Islet of Langerhans (tissue), 1 donor: ENCODE measurements at regions not wholly inside any gene's neighbourhood (a gene's known extent, or its start where the extent isn't known, plus 50 kb on each side); places are given as distances from the start of the nearest gene placed in this dataset.
"Not testable (repeated sequence)": the region's sequence is repeated elsewhere in the genome, so short reads cannot be mapped to it uniquely, and the experiment has no call there.

Experiments used
- FAIRE-seq: peaks from one replicate; lab custom pipeline; 2011; peaks lifted over from hg19 to GRCh38; lab: Jason Lieb, UNC

DNA sequence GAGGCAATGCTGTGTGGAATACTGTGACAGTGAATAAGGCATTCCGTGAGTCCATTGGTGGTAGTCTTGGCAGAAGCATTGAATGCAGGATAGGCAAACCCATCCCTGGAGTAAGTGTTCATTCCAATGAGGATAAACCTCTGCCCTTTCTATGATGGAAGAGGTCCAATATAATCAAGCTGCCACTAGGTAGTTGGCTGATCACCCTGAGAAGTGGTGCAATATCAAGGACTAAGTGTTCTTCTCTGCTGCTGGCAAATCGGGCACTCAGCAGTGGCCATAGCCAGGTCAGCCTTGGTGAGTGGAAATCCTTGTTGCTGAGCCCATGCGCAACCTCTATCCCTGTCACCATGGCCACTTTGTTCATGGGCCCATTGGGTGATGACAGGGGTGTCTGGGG lies 70.1 kb downstream of the FBXO4 start:
- FAIRE-seq: no peak

DNA sequence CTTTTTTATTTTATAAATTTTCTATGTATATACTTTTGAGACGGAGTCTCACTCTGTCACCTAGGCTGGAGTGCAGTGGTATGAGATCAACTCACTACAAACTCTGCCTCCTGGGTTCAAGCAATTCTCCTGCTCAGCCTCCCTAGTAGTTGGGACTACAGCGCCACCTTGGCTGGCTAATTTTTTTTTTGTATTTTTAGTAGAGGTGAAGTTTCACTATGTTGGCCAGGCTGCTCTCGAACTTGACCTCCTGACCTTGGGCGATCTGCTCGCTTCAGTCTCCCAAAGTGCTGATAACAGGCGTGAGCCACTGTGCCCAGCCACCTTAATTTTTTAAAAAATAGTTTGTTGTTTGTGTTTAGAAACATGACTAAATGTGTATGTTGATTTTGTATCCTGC lies 76.6 kb downstream of the FBXO4 start:
- FAIRE-seq: no peak

DNA sequence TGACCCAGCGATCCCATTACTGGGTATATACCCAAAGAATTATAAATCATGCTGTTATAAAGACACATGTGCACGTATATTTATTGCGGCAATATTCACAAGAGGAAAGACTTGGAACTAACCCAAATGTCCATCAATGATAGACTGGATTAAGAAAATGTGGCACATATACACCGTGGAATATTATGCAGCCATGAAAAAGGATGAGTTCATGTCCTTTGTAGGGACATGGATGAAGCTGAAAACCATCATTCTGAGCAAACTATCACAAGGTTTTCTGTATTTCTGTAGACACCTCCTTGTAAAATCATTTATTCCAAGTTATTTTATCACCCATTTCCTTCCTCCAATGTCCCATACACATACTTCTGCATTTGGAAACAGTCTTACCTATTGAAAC lies 78.8 kb downstream of the FBXO4 start:
- FAIRE-seq: not testable (repeated sequence)

DNA sequence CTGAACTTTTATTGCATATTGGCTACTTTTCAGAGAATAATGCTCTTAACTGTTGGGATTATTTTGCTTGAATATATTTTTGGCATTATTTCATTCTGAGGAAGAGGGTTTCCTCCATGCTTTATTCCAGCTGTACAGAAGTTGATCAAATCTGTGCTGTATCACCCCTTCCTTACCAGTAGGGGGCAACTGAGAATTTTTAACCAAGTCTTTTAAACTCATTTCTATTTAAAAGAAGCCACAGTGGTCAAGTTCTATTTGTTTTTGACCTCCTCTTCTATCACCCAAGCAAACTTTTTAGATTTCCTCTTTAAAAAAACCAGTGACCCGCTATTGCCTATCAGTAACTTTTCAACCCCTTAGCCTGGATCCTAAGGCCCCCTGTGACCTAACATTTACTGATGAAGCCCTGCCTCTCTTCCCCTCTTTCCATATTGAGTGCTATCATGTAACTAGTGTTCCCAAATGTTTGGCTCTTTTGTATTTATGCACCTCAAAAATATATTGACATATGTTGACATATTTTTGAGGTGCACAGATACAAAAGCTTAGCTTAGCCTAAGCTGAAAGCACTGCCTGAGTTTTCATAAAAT lies 80.6 kb downstream of the FBXO4 start:
- FAIRE-seq: peak; percentile 49

DNA sequence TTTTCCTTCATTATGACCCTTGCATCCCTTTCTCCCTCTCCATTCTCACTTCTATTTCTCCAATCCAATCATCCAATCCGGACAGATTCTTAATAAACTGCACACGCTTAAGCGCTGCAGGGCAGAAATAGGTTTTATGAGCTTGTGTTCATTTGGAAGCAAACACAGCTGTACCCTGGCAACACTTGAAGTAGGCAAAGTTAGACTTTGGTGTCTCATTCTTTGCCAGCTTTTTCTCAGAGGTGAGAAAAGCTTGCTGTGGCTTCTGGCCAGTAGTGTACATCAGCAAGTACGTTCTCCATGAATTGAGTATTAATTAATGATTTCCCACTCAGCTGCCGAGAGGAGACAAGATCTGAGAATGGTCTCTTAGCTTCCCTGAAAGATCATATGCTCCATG lies 88.5 kb downstream of the FBXO4 start:
- FAIRE-seq: no peak

DNA sequence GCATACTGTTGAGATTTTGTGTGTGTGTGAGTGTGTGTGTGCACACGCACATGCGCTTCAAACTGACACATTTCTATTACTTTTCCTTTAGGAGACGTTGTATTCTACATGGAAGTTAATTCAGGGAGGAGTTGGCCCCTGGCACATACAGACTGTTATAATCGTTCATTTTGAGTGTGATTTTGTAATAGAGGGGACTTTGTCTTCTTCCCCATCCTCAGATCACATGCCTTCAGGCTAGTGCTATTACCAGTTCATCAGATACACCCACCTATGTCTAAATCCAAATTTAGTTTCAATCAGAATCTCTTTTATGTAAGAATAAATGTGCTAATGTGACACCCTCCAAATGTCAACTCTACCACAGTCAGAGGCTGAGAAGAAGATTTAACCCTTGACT lies 90.2 kb downstream of the FBXO4 start:
- no peak for FAIRE-seq

DNA sequence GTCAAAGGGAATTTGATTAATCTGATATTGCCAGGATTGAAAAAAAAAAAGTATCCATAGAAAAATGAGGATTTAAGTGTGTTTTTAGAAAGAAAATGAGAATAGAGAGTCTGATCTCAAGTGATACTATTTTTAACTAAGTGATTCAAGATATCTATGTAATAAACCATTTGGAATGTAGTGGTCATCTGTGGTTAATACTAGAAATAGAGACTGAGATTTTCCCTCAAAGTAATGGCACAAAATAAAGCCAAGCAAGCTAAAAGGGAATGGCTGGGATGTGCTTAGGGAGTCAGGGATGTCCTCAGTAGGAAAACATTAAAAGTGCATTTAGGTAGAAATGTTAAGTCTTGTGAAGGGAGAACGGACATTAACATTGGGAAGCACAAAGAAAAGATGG lies 90.6 kb downstream of the FBXO4 start:
- FAIRE-seq: no peak

DNA sequence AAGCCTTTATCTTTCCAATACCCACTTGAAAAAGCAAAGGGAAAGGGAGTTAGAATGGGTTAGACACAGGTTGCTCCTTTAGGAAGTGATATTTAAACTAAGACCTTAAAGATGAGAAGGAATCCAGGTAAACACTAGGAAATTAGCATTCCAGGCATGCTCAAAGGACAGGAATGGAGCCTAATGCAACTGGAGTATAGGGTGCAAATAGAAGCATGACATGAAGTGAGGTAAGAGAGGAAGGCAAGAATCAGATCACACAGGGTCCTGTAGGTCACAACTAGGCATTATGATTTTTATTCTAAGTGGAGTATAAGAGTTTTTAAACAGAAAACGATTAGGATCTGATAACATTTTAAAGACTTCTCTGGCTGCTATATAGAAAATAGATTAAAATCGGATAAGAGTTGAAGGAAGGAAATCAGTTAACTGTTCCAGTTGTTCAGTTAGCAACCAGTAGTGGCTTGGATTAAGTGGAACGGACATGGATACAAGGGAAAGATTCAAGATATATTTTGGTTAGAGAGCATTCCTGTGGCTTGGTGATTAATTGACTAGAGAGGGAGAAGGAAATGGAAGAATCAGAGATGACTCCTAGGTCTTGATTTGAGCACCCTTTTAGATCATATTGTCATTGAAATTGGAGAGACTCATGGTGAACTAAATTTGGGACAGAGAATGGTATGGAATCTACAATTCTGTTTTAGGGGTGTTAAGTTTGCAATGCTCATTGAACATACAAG lies 95.9 kb downstream of the FBXO4 start:
- FAIRE-seq: no peak

DNA sequence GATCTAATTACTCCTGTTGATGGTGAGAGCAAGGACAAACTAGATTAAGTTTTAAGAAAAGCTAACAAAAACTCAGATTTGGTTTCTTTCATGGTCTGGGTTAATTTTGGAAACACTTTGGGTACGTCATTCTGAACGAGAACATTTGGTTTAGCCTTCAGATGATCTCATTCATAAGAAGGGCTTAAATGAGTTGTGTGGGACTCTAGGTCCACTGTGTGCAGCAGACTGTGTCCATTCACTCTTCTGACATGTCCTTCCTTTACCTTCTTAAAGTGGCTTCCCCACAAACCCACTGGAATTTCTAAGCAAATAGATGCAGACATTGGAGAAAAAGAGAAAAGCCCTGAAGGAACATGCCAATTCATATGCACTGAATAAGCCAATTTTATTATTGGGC lies 96.8 kb downstream of the FBXO4 start:
- FAIRE-seq: no peak

DNA sequence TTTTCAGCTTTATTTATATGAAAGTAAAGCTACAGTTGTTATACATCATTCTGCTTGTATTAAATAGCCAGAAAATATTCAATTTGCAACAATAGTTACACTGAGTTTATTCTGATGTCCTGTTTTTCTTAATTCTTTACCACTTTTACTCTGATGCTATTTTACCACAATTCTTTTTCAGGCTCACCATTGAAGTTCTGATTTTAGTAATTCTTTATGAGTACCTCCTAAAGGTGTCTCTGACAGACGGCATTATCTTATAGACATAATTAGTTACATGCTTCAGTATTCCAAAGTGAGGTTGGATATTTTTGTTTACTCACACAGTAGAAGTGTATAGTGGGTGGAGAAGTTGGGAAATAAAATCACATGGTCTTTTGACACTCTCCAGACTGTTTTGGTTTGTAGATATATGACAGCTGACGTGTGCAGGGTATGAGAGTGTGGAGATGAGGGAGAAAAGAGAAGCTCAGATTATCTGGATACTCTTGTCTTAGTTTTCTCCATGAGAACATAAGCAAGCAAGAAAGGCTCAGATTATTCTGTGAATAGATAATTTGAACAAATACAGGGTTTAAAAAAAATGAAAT lies 97.4 kb downstream of the FBXO4 start:
- FAIRE-seq: no peak

DNA sequence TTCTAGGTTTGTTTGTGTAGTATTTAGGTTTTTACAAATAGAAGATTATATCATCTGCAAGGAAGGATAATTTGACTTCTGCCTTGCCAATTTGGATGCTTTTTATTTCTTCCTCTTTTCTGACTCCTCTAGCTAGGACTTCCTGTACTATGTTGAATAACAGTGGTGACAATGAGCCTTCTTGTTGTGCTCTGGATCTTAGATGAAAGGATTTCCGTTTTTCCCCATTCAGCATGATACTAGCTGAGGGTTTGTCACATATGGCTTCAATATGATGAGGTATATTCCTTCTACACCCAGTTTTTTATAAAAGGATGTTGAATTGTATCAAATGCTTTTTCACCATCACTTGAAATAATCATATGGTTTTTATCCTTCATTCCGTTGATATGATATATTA lies 101.4 kb downstream of the FBXO4 start:
- FAIRE-seq: no peak

DNA sequence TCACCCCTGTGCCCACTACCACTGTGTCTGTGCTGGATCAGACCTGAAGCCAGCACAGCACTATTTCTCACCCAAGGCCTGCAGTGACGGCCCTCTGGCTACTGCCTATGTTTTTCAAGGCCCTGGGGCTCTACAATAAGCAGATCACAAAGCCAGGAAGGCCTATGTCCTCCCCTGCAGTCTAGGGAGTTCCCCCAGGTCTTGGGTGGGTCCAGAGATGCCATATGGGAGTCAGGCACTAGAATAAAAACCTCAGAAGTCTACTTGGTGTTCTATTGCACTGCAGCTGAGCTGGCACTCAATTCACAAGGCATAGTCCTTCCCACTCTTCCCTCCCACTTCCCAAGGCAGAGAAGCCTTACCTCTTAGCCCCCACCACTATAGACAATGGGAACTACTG lies 107.1 kb downstream of the FBXO4 start:
- FAIRE-seq: no peak

DNA sequence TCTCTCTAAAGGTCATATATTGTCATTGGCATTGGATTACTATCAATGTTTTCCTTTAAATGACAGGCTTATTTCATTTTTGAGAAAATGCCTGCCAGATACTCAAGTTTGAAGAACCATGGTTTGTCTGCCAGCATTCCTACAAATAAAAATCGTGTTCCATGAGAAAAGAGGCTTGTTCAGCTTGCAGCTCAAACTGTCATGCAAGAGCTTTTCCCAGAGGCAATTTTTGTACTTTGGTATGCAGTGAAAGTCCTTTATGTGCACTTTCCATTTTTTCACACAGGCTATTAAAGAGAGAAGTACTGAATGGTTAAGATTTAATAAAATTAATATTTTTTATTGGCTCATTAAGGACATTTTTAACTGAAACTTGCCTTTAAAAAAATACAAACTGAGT lies 110.4 kb downstream of the FBXO4 start:
- no peak for FAIRE-seq

DNA sequence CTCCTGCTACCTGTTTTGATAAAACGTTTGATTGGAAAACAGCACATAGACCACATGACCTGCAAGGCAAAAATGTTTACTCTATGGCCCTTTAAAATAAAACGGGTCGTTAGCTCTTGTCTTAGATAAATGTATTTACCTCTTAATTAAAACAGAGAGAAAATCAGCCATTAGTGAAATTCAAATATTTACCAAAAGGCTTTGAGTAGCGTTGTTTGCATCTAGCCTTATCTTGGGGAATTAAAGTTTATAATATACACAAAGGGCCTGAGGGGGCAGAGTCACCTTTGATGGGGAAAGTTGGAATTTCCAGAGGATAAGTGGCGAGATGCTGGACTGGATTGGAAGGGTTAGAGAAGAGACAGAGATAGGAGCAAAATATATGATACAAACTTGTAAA lies 111.3 kb downstream of the FBXO4 start:
- no peak for FAIRE-seq

DNA sequence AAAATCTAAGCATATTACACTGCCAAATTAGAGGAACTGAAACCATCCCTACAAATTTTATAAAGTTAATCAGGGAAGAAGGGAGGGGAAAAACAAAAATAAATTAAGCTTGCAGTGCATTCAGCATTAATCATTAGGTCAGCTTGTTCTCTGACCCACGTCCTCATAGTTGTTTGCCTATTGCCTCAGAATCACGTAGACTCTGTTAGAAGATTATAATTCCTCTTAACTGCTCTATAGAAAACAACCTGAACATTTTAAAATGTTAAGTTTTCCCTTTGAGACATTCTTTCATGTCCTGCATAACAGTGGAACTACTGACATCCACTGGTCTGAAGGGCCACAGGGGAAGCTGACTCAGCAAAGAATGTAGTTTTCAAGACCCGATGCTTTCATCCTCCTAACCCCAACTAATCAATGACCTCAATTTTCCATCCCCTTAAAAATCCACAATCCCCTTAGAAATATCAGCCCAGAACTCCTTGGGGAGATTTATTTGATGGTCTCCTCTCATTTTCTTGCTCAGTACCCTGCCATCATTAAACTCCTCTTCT lies 112.4 kb downstream of the FBXO4 start:
- no peak for FAIRE-seq

DNA sequence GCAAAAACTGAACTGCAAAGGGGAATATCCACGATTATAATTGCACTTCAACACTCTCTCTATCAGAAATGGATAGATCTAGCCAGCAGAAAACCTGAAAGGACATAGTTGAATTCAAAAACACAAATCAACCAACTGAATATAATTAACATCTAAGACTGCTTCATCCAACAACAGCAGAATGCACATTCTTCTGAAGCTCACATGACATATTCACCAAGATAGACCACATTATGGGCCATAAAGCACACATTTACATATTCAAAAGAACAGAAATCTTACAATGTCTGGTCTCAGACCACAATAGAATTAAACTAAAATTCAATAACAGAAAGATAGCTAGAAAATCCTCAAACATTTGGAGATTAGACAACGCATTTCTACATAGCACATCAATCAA lies 118.3 kb downstream of the FBXO4 start:
- no peak for FAIRE-seq

DNA sequence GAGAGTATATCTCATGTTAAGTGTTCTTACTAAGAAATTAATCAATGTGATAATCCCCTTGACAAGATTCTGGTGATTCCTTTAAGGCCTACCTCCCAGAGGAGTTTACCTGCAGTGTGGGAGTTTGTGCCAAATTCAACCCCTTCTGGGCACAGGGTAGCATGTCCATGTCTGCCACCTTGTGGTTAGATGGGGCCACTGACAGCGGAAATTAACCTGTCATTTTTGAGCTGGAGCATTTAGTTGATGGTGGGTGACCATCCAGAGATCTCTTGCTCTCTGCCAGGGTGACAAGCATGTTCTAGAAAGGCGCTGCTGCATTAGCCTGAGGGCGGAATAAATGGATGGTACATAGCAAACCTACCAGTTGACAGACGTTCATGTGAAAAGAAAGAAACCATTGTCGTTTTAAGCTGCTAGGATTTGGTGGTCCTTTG lies 132.2 kb downstream of the FBXO4 start:
- FAIRE-seq: no peak

DNA sequence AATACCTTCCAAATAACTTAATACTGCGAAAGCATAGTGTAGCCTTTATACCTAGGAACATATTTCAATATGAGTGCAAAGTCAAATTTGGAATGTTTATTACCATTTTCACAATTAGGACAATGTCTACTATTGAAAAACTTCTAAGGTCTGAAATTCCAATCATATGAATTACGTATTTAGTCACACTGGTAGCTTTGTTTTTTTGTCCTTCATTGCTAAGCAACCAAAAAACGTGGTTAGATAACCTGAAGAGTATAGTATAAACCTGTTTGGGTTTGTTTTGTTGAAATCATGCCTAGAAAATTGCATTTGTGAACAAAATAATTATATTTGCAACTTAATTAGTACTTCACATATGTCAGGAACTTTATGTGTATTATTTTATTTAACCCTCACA lies 134.2 kb downstream of the FBXO4 start:
- FAIRE-seq: no peak

DNA sequence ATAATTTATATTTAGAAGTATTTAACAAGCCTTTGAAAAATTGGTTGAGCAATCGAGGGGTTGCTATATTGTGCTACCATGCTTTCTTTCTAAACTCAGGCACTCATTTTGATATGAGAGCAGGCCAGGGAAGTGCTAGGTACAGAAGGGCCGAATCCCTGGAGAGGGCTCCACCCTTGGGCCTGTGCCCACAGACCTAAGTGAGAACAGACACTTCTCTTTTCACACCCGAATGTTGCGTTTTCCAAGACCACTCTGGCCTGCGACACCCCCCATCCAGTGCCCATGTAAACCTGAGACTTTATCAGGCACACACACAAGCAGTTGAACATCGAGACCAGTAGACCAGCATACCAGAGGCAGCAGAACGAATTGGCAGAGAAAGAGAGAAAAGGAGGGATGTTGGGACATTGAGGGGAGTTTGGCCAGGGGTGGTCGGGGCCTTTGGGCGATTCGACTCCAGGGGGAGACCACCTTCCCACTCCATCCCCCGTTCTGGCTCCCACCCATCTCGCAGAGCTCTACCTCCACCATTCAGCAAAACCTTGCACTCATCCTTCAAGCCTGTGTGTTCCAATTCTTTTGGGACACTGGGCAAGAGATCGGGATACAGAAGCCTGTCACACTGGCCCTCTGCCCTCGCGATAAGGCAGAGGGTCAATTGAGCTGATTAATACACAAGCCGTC lies 134.8 kb downstream of the FBXO4 start:
- no peak for FAIRE-seq

DNA sequence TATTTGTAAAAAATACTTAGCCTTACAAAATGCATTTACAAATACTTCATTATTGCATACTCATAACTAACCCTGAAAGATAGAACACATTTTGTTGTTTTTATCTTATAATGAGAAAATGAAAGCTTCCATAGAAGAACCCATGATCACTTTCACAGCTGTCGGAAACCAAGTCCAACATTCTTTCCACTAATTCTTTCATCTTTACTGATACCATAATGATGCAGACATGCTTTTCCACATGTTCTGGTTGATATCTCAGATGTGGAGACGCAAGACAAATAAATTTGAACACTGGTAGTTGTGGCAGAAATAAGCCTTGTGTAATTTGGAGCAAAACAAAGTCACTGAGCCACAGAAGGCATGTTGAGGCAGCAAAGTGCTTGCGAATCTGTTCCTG lies 136.0 kb downstream of the FBXO4 start:
- FAIRE-seq: no peak

DNA sequence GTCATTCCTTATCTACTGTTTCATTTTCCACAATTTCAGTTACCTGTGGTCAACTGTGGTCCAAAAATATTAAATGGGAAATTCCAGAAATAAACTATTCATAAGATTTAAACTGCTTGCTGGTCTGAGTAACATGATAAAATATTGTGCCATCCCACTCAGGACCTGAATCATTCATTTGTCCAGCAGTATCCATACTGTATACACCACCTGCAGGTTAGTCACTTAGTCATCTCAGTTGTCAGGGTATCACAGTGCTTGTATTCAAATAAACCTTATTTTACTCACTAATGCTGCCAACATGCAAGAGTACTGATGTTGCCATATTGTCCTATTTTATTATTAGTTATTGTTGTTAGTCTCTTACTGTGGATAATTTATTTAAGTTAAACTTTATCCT lies 139.7 kb downstream of the FBXO4 start:
- FAIRE-seq: no peak

DNA sequence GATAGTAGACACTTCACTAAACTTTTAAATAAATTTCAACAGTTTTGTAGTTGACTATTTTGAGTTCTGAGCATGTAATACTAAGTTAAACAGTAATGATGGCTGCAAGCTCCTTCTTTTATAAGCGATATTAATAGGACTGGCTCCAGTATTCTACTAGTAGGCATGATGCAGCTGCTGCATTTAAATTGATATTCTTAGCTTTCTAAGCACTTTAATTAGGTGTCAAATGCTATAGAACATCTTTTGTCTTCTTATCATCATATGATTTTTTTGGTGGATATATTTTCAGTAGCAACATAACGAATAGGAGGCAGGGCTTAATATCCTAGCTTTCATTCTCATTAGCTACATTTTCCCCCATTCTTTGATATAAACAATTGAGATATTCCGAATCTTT lies 141.1 kb downstream of the FBXO4 start:
- FAIRE-seq: no peak

DNA sequence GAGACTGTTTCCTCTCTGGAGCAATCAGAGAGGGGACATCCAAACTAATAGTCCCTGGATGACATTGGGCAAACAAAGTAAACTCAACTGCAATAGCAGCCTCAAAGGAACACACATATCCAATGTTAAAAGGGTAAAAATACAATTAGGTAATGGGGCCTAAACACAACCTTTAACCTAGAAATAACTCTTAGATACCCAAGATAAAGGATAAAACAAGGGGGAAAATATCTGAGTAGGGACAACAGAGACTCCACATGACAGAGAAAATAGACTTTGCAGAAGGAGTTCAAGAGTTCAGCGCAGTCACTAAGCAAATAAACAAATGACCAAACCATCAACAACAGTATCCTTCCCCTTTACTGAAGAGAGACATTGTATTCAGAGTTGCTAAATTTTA lies 149.3 kb downstream of the FBXO4 start:
- FAIRE-seq: no peak
